Panc1 (cell line): ENCODE measurements at regions not wholly inside any gene's neighbourhood (a gene's known extent, or its start where the extent isn't known, plus 50 kb on each side); places are given as distances from the start of the nearest gene placed in this dataset.

Experiments
- ATAC-seq: fragments of 200-7000 bp; cut with Tn5 transposase; 2 replicates; pipeline ENCODE4 v1.9.1; 2020; ENCODE audit warnings: mild to moderate bottlenecking, moderate library complexity
- BruUV-seq: library from RNA; stranded (reverse); fragments of 400-500 nt; replicated peaks from 2 replicates; lab custom pipeline; 2021; lab: Mats Ljungman, UMichigan
- CTCF ChIA-PET: fragments of 300-600 bp; sonication (Branson Sonifier 250); formaldehyde crosslinking; loops from one replicate; lab custom pipeline; 2022; ENCODE audit warnings: antibody characterized with exemption; lab: Charles Lee
- POLR2A ChIA-PET: fragments of 300-600 bp; sonication (Branson Sonifier 250); formaldehyde crosslinking; loops from one replicate; lab custom pipeline; 2022; ENCODE audit warnings: antibody characterized with exemption; lab: Charles Lee
- DNase-seq: peaks from one replicate; pipeline ENCODE4 v3.0.0-alpha.2; 2010; ENCODE audit warnings: low read depth, low spot score
- H3K27ac ChIP-seq: 2 replicates; pipeline ENCODE4 v1.5.1; 2011; ENCODE audit warnings: mild to moderate bottlenecking, low read length, inconsistent platforms
- H3K27me3 ChIP-seq: fragments of 200-500 bp; sonication (Bioruptor generic); 2 replicates; pipeline ENCODE4 v1.6.0; 2014; ENCODE audit warnings: low read length, inconsistent platforms; ENCODE audit not compliant: control insufficient read depth, insufficient read depth
- H3K36me3 ChIP-seq: fragments of 200-500 bp; sonication (Bioruptor generic); 2 replicates; pipeline ENCODE4 v1.5.1; 2014; ENCODE audit warnings: inconsistent platforms, mild to moderate bottlenecking, low read length, moderate library complexity; ENCODE audit not compliant: control insufficient read depth, insufficient read depth
- H3K4me1 ChIP-seq: 2 replicates; pipeline ENCODE4 v1.5.1; 2011; ENCODE audit warnings: inconsistent platforms, mild to moderate bottlenecking, low read length, moderate library complexity; ENCODE audit not compliant: control insufficient read depth, insufficient read depth
- H3K4me3 ChIP-seq, 2 experiments: 2 replicates each; pipeline ENCODE4 v1.5.1; 2011 to 2012; ENCODE audit warnings: low read depth in 2 of 2, low read length in 2 of 2, mild to moderate bottlenecking in 2 of 2, inconsistent platforms in 1 of 2, moderate library complexity in 1 of 2
- H3K9me3 ChIP-seq: fragments of 200-500 bp; sonication (Bioruptor generic); 2 replicates; pipeline ENCODE4 v1.5.1; 2014; ENCODE audit warnings: low read depth, mild to moderate bottlenecking, inconsistent platforms, low read length, moderate library complexity; ENCODE audit not compliant: control insufficient read depth, insufficient read depth
- CTCF ChIP-seq: fragments of 450-650 bp; IDR thresholded peaks from 2 replicates; pipeline ENCODE4 v1.5.1; 2017; ENCODE audit warnings: mild to moderate bottlenecking
- POLR2AphosphoS5 ChIP-seq: IDR thresholded peaks from 2 replicates; pipeline ENCODE4 v1.6.1; 2012; ENCODE audit warnings: mild to moderate bottlenecking, low read depth, low read length, moderate library complexity
- REST ChIP-seq, 2 experiments: IDR thresholded peaks; 2 replicates each; pipeline ENCODE4 v1.6.1; 2011 to 2012; ENCODE audit warnings: low read depth in 2 of 2, control low read depth in 1 of 2, low read length in 1 of 2, mild to moderate bottlenecking in 1 of 2, moderate library complexity in 1 of 2; ENCODE audit not compliant: insufficient read depth in 1 of 2
- SIN3A ChIP-seq: IDR thresholded peaks from 2 replicates; pipeline ENCODE4 v1.6.1; 2012; ENCODE audit warnings: low read depth, mild to moderate bottlenecking, low read length, moderate library complexity, borderline replicate concordance; ENCODE audit not compliant: insufficient read depth
- TCF7L2 ChIP-seq: IDR thresholded peaks from 2 replicates; pipeline ENCODE4 v1.6.1; 2011; ENCODE audit warnings: mild to moderate bottlenecking, low read depth, low read length, inconsistent platforms
- in situ Hi-C: cut with HindIII; loops from 2 replicates; pipeline ENCODE4 v1.10.0; 2016; ENCODE audit warnings: low sequenced_read_pairs, low pct_unique_long_range_greater_than_20kb
- intact Hi-C: fragments of 100-400 bp; cut with micrococcal nuclease; formaldehyde crosslinking; loops from one replicate; pipeline ENCODE4 v1.10.0; 2022; ENCODE audit not compliant: unreplicated experiment

- TF ChIP-seq REST (IDR thresholded peaks at IDR 0.05; ENCODE audit: insufficient read depth in 1 of 2, low read depth in 2 of 2, low read length in 1 of 2) (no peak), POLR2AphosphoS5 (no peak), CTCF (no peak), TCF7L2 (no peak), SIN3A (no peak)
- CTCF ChIA-PET: no interaction called here
- Histone ChIP-seq H3K4me3 (no peak overlapping the region), H3K27me3 (peaks cover 9% of the 10 kb centered on the region), H3K9me3 (no peaks in the 10 kb centered on the region), H3K4me1 (no peaks in the 10 kb centered on the region), H3K27ac (no peak overlapping the region), H3K36me3 (no peaks in the 10 kb centered on the region)
- no peak for DNase-seq
- POLR2A ChIA-PET: no interaction called here
- BruUV-seq: no TSS peak
- intact Hi-C loops: no loop called here
- peak; percentile 47; the same call in 1 of the 2 replicates for ATAC-seq
- in situ Hi-C loops: no loop called here
These were observed 589.2 kb upstream of the SALL3 start for GRCh38 chr18:78390348-78390951.

GRCh38 chr18:78390952-78391348 is 588.7 kb upstream of the SALL3 start:
- intact Hi-C loops (no loop called here), in situ Hi-C loops (no loop called here)
- Histone ChIP-seq H3K27ac (no peak overlapping the region), H3K36me3 (no peaks in the 10 kb centered on the region), H3K4me3 (no peak overlapping the region), H3K27me3 (peaks cover 9% of the 10 kb centered on the region), H3K4me1 (no peaks in the 10 kb centered on the region), H3K9me3 (no peaks in the 10 kb centered on the region)
- TF ChIP-seq CTCF (no peak), SIN3A (no peak), REST (IDR thresholded peaks at IDR 0.05; ENCODE audit: insufficient read depth in 1 of 2, low read depth in 2 of 2, low read length in 1 of 2) (no peak), TCF7L2 (no peak), POLR2AphosphoS5 (no peak)
- ATAC-seq: peak; percentile 31; the same call in 1 of the 2 replicates
- POLR2A ChIA-PET: no interaction called here
- CTCF ChIA-PET: no interaction called here
- DNase-seq: no peak
- BruUV-seq: no TSS peak
